Astrocyte (in vitro differentiated cells and primary cell): ENCODE measurements at regions not wholly inside any gene's neighbourhood (a gene's known extent, or its start where the extent isn't known, plus 50 kb on each side); places are given as distances from the start of the nearest gene placed in this dataset.

ENCODE experiments used
- DNase-seq: peaks from one replicate; pipeline ENCODE4 v3.0.0-alpha.2; 2010; ENCODE audit warnings: low read depth
- FAIRE-seq: peaks from 2 replicates; lab custom pipeline; 2011; peaks lifted over from hg19 to GRCh38; lab: Jason Lieb, UNC
- H2AFZ ChIP-seq: 2 replicates; pipeline ENCODE4 v1.6.0; 2012; ENCODE audit warnings: low read depth, low read length, inconsistent platforms
- H3K27ac ChIP-seq: 2 replicates; pipeline ENCODE4 v1.5.1; 2011; ENCODE audit warnings: low read depth, low read length, inconsistent platforms
- H3K27me3 ChIP-seq: 2 replicates; pipeline ENCODE4 v1.6.0; 2011; ENCODE audit warnings: low read length, inconsistent platforms; ENCODE audit not compliant: insufficient read depth
- H3K36me3 ChIP-seq: 2 replicates; pipeline ENCODE4 v1.5.1; 2011; ENCODE audit warnings: low read length, inconsistent platforms; ENCODE audit not compliant: insufficient read depth
- H3K4me1 ChIP-seq: 2 replicates; pipeline ENCODE4 v1.5.1; 2011; ENCODE audit warnings: low read length, inconsistent platforms; ENCODE audit not compliant: insufficient read depth
- H3K4me2 ChIP-seq: 2 replicates; pipeline ENCODE4 v1.6.0; 2012; ENCODE audit warnings: low read length, inconsistent platforms
- H3K4me3 ChIP-seq: 2 replicates; pipeline ENCODE4 v1.5.1; 2011; ENCODE audit warnings: low read depth, mild to moderate bottlenecking, low read length, inconsistent platforms; ENCODE audit not compliant: insufficient read depth
- H3K79me2 ChIP-seq: 2 replicates; pipeline ENCODE4 v1.6.0; 2012; ENCODE audit warnings: mild to moderate bottlenecking, low read length, inconsistent platforms; ENCODE audit not compliant: insufficient read depth
- H3K9ac ChIP-seq: 2 replicates; pipeline ENCODE4 v1.6.0; 2012; ENCODE audit warnings: mild to moderate bottlenecking, low read length, inconsistent platforms
- H3K9me3 ChIP-seq: 2 replicates; pipeline ENCODE4 v1.5.1; 2012; ENCODE audit warnings: low read depth, mild to moderate bottlenecking, low read length, inconsistent platforms; ENCODE audit not compliant: insufficient read depth
- H4K20me1 ChIP-seq: 2 replicates; pipeline ENCODE4 v1.6.0; 2012; ENCODE audit warnings: low read length, inconsistent platforms; ENCODE audit not compliant: insufficient read depth
- H3K27ac Mint-ChIP-seq: one replicate; pipeline ENCODE4 v1.8.0; 2021; ENCODE audit warnings: mild to moderate bottlenecking, mixed read lengths; ENCODE audit not compliant: unreplicated experiment
- H3K27me3 Mint-ChIP-seq: one replicate; pipeline ENCODE4 v1.8.0; 2021; ENCODE audit warnings: low read depth, mixed read lengths; ENCODE audit not compliant: unreplicated experiment
- H3K36me3 Mint-ChIP-seq: one replicate; pipeline ENCODE4 v1.8.0; 2021; ENCODE audit warnings: low read depth, mixed read lengths; ENCODE audit not compliant: unreplicated experiment
- H3K4me1 Mint-ChIP-seq: one replicate; pipeline ENCODE4 v1.8.0; 2021; ENCODE audit warnings: low read depth, mixed read lengths; ENCODE audit not compliant: unreplicated experiment
- H3K4me3 Mint-ChIP-seq: one replicate; pipeline ENCODE4 v1.8.0; 2021; ENCODE audit warnings: mild to moderate bottlenecking, moderate library complexity, mixed read lengths; ENCODE audit not compliant: unreplicated experiment
- H3K9me3 Mint-ChIP-seq: one replicate; pipeline ENCODE4 v1.8.0; 2021; ENCODE audit warnings: mild to moderate bottlenecking, mixed read lengths; ENCODE audit not compliant: unreplicated experiment
- EZH2 ChIP-seq: IDR thresholded peaks from 2 replicates; pipeline ENCODE4 v1.6.1; 2012; ENCODE audit warnings: mild to moderate bottlenecking, low read length, inconsistent platforms; ENCODE audit not compliant: insufficient read depth
- TF ChIP-seq, protein P1 (sequence below): IDR thresholded peaks from 2 replicates; pipeline ENCODE4 v1.5.1; 2011; ENCODE audit warnings: low read depth, mild to moderate bottlenecking, inconsistent platforms, low read length, moderate library complexity; ENCODE audit not compliant: insufficient read depth

DNA sequence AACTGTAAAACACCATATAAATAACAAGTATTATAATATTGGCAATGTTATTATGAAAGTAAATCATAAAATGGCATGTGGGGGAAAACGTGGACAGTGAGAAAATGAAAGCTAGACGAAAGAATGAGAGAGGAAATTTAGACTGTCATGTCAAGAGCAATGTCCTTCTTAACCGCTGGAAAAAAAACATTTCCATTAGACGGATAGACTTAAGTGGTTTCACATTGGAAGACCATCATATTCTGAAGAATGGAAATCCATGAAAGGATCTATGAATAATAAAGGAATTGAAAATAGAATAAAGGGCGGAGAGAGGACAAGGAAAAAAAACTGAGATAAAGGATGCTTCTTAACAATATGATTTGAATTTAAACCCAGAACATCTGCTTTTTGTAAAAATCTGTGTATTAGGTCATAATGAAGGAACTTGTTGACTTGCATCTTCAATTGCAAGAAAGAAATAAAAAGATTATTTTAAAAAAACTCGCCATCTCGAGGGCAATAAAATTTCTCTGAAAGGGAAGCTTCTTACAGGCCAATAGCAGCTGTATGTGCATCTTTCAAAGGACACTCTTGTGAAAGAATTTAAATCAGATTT lies 90.6 kb downstream of the SPRY2 start:
- Histone ChIP-seq H3K36me3 (no peaks in the 10 kb centered on the region), H3K27ac (no peak overlapping the region), H3K79me2 (no peaks in the 10 kb centered on the region), H3K9me3 (no peaks in the 10 kb centered on the region), H3K27me3 (no peaks in the 10 kb centered on the region), H3K4me1 (no peaks in the 10 kb centered on the region), H3K4me3 (no peak overlapping the region), H3K4me2 (no peak overlapping the region), H4K20me1 (no peaks in the 10 kb centered on the region), H2AFZ (no peak overlapping the region), H3K9ac (no peak overlapping the region)
- Mint-ChIP-seq H3K9me3 (no peaks in the 10 kb centered on the region), H3K4me1 (no peaks in the 10 kb centered on the region), H3K36me3 (no peaks in the 10 kb centered on the region), H3K27ac (no peak overlapping the region), H3K27me3 (no peaks in the 10 kb centered on the region), H3K4me3 (no peak overlapping the region)
- FAIRE-seq (no peak), DNase-seq (no peak)
- TF ChIP-seq, protein P1, sequence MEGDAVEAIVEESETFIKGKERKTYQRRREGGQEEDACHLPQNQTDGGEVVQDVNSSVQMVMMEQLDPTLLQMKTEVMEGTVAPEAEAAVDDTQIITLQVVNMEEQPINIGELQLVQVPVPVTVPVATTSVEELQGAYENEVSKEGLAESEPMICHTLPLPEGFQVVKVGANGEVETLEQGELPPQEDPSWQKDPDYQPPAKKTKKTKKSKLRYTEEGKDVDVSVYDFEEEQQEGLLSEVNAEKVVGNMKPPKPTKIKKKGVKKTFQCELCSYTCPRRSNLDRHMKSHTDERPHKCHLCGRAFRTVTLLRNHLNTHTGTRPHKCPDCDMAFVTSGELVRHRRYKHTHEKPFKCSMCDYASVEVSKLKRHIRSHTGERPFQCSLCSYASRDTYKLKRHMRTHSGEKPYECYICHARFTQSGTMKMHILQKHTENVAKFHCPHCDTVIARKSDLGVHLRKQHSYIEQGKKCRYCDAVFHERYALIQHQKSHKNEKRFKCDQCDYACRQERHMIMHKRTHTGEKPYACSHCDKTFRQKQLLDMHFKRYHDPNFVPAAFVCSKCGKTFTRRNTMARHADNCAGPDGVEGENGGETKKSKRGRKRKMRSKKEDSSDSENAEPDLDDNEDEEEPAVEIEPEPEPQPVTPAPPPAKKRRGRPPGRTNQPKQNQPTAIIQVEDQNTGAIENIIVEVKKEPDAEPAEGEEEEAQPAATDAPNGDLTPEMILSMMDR: no peak
- no peak for TF ChIP-seq EZH2

DNA sequence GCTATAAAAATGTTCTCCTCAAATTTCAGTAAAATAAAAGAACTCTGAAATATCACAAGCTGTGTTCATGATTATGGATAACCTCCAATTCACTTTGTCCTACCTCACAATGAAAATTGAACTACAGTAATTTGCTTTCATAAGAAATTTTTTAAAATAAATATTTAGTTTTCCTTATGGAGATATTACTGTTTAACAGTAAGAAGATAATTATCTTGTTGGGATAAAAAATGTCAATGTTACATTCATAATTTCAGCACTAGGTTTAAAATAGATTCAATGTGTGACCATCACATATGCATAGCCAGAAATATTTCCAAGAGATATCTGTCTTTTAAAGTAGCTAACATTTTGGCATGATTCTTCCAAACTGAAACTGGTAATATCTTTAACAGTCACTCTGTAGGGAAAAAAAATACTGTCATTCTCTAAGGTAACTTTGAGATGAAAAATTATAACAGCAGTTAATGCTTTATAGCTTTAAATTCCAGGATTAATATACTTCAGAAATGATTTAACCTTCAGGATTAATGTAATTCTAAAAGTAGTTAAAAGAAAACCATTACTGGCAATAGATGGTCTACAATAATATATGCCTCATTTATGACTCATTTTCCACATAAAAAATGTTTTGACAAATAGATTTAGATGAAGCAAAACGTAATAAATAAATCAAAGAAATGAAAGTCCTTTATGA lies 91.3 kb downstream of the SPRY2 start:
- Histone ChIP-seq H4K20me1 (no peaks in the 10 kb centered on the region), H3K79me2 (no peaks in the 10 kb centered on the region), H3K9ac (no peak overlapping the region), H3K36me3 (no peaks in the 10 kb centered on the region), H3K4me3 (no peak overlapping the region), H3K27ac (no peak overlapping the region), H3K4me1 (no peaks in the 10 kb centered on the region), H2AFZ (no peak overlapping the region), H3K9me3 (no peaks in the 10 kb centered on the region), H3K27me3 (no peaks in the 10 kb centered on the region), H3K4me2 (no peak overlapping the region)
- Mint-ChIP-seq H3K27me3 (no peaks in the 10 kb centered on the region), H3K9me3 (no peaks in the 10 kb centered on the region), H3K4me3 (no peak overlapping the region), H3K36me3 (no peaks in the 10 kb centered on the region), H3K27ac (no peak overlapping the region), H3K4me1 (no peaks in the 10 kb centered on the region)
- no peak for DNase-seq
- TF ChIP-seq, protein P1: no peak
- TF ChIP-seq EZH2: no peak
- no peak for FAIRE-seq

DNA sequence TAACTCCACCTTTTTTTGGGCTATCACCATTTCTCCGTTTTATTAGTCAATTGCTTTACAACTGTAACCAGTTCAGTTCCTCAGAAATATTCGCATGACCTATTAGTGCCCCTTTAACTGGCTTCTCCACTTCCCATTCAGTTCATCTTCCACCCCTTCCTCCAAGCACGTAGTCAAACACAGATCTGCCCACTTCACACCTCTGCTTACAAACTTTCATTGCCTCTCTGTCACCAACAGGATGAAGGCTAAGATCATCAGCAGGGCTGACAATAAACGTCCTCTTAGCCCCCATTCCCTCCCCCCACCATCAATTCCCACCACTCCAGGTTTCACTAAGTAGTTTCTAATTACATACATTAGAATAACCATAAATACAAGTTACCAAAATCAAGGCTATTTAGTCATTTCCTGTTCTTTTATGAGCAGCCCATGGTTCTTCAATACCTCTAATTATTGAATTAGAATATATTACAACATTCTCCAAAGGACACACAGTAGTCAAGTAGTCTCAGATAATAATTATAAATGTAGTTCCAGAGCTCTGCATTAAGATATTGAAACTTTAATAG lies 95.7 kb downstream of the SPRY2 start:
- no peak overlapping the region for H3K27ac Mint-ChIP-seq
- Histone ChIP-seq H4K20me1 (no peaks in the 10 kb centered on the region), H3K27ac (no peak overlapping the region), H3K79me2 (no peaks in the 10 kb centered on the region), H3K9ac (no peak overlapping the region), H3K4me2 (no peak overlapping the region), H3K4me3 (no peak overlapping the region), H3K36me3 (no peaks in the 10 kb centered on the region), H3K4me1 (no peaks in the 10 kb centered on the region), H3K9me3 (no peaks in the 10 kb centered on the region), H2AFZ (no peak overlapping the region), H3K27me3 (no peaks in the 10 kb centered on the region)
- no peaks in the 10 kb centered on the region for H3K27me3 Mint-ChIP-seq
- no peaks in the 10 kb centered on the region for H3K9me3 Mint-ChIP-seq
- no peak for DNase-seq
- H3K4me3 Mint-ChIP-seq: no peak overlapping the region
- H3K4me1 Mint-ChIP-seq: no peaks in the 10 kb centered on the region
- FAIRE-seq: peak; percentile 23
- TF ChIP-seq, protein P1: no peak
- TF ChIP-seq EZH2: no peak
- H3K36me3 Mint-ChIP-seq: no peaks in the 10 kb centered on the region
